ENCODE measurements at regions not wholly inside any gene's neighbourhood (a gene's known extent, or its start where the extent isn't known, plus 50 kb on each side); places are given as distances from the start of the nearest gene placed in this dataset.

DNA sequence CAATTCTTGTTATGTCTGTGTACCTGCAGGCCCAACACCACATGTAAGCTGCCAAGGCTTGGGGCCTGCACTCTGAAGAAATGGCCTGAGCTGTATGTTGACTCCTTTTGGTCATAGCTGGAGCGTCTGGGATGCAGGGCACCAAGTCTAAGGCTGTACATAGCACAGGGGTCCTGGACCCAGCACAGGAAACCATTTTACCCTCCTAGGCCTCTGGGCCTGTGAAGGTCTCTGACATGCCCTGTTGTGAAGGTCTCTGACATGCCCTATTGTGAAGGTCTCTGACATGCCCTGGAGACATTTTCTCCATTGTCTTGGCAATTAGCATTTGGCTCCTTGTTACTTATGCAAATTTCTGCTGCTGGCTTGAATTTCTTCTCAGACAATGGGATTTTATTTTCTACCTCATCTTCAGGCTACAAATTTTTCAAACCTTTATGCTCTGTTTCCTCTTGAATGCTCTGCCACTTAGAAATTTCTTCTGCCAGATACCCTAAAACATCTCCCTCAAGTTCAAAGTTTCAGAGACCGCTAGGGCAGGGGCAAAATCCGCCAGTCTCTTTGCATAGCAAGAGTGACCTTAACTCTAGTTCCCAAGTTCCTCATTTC is 246.7 kb upstream of the B3GALT2 start:
- H3K9me3 ChIP-seq (ENCODE audit: low read length), result peaks cover 16% of the 10 kb centered on the region
- peaks cover 1% of the 10 kb centered on the region for H3K4me1 ChIP-seq (ENCODE audit: insufficient read depth, low read length, severe bottlenecking)

GRCh38 chr1:193431265-193431977 is 245.0 kb upstream of the B3GALT2 start:
- no peaks in the 10 kb centered on the region for H3K79me2 ChIP-seq (ENCODE audit: insufficient read depth, low read length)
- no peaks in the 10 kb centered on the region for H3K36me3 ChIP-seq (ENCODE audit: insufficient read depth, low read length)
- H3K9ac ChIP-seq (ENCODE audit: low read length), result no peak overlapping the region
- H3K9me2 ChIP-seq (ENCODE audit: low read depth, low read length), result no peaks in the 10 kb centered on the region
- H4K20me1 ChIP-seq (ENCODE audit: insufficient read depth, low read length), result no peaks in the 10 kb centered on the region
- TF ChIP-seq CTCF (IDR thresholded peaks at IDR 0.05; ENCODE audit: low read length) (no peak), EZH2 (IDR thresholded peaks at IDR 0.05; ENCODE audit: borderline replicate concordance, low read length) (no peak)
- H3K9me3 ChIP-seq (ENCODE audit: low read length), result peaks cover 16% of the 10 kb centered on the region
- H3F3A ChIP-seq (ENCODE audit: insufficient read depth, low read length), result no peaks in the 10 kb centered on the region
- H3K4me1 ChIP-seq (ENCODE audit: insufficient read depth, low read length, severe bottlenecking), result peaks cover 7% of the 10 kb centered on the region
- no peak overlapping the region for H3K4me2 ChIP-seq (ENCODE audit: low read length)
- no peak overlapping the region for H3K4me3 ChIP-seq (ENCODE audit: low read depth, low read length, poor library complexity, severe bottlenecking)
- H3K27ac ChIP-seq (ENCODE audit: low read depth, low read length, poor library complexity, severe bottlenecking), result no peak overlapping the region
- no peaks in the 10 kb centered on the region for H3K27me3 ChIP-seq (ENCODE audit: insufficient read depth, low read length)
- no peak overlapping the region for H2AFZ ChIP-seq (ENCODE audit: low read length)

More for the DNA sequence above, 246.7 kb upstream of the B3GALT2 start:
- TF ChIP-seq EZH2 (IDR thresholded peaks at IDR 0.05; ENCODE audit: borderline replicate concordance, low read length), result no peak
- TF ChIP-seq CTCF (IDR thresholded peaks at IDR 0.05; ENCODE audit: low read length), result no peak
- H3K4me2 ChIP-seq (ENCODE audit: low read length), result no peak overlapping the region
- no peaks in the 10 kb centered on the region for H3K27me3 ChIP-seq (ENCODE audit: insufficient read depth, low read length)
- no peaks in the 10 kb centered on the region for H3K36me3 ChIP-seq (ENCODE audit: insufficient read depth, low read length)
- H3K9me2 ChIP-seq (ENCODE audit: low read depth, low read length), result no peaks in the 10 kb centered on the region
- H3K79me2 ChIP-seq (ENCODE audit: insufficient read depth, low read length), result no peaks in the 10 kb centered on the region
- H3K4me3 ChIP-seq (ENCODE audit: low read depth, low read length, poor library complexity, severe bottlenecking), result no peak overlapping the region
- no peaks in the 10 kb centered on the region for H4K20me1 ChIP-seq (ENCODE audit: insufficient read depth, low read length)
- H2AFZ ChIP-seq (ENCODE audit: low read length), result no peak overlapping the region
- no peak overlapping the region for H3K27ac ChIP-seq (ENCODE audit: low read depth, low read length, poor library complexity, severe bottlenecking)
- H3F3A ChIP-seq (ENCODE audit: insufficient read depth, low read length), result no peaks in the 10 kb centered on the region
- no peak overlapping the region for H3K9ac ChIP-seq (ENCODE audit: low read length)

DNA sequence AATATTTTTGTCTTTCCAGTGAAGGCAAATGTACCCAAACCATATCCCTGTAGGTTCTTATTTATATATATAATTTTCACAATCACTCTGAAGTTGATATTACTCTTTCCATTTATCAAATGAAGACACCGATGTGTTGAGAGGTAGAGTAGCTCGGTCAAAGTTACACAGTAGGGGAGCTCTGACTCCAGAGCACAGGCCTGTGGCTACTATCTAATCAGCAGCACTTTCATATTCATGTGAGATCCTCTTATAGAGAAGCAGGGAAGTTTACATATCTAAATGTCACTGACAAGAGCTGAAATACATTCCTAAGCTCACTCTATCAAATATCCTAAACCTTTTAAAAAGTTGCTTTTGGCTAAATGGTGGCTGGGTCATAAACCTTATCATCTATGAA is 241.1 kb upstream of the B3GALT2 start:
- Histone ChIP-seq H3K4me2 (ENCODE audit: low read length) (no peak overlapping the region), H3K9me3 (ENCODE audit: low read length) (peaks cover 3% of the 10 kb centered on the region), H3K9ac (ENCODE audit: low read length) (no peak overlapping the region), H3F3A (ENCODE audit: insufficient read depth, low read length) (no peaks in the 10 kb centered on the region), H3K27me3 (ENCODE audit: insufficient read depth, low read length) (no peaks in the 10 kb centered on the region), H3K36me3 (ENCODE audit: insufficient read depth, low read length) (no peaks in the 10 kb centered on the region), H3K27ac (ENCODE audit: low read depth, low read length, poor library complexity, severe bottlenecking) (no peak overlapping the region), H3K79me2 (ENCODE audit: insufficient read depth, low read length) (no peaks in the 10 kb centered on the region), H3K4me3 (ENCODE audit: low read depth, low read length, poor library complexity, severe bottlenecking) (no peak overlapping the region), H2AFZ (ENCODE audit: low read length) (peak overlapping the region; percentile 26; the same call in 1 of the 2 replicates), H4K20me1 (ENCODE audit: insufficient read depth, low read length) (no peaks in the 10 kb centered on the region), H3K9me2 (ENCODE audit: low read depth, low read length) (no peaks in the 10 kb centered on the region), H3K4me1 (ENCODE audit: insufficient read depth, low read length, severe bottlenecking) (peaks cover 7% of the 10 kb centered on the region)
- TF ChIP-seq EZH2 (IDR thresholded peaks at IDR 0.05; ENCODE audit: borderline replicate concordance, low read length) (no peak), CTCF (IDR thresholded peaks at IDR 0.05; ENCODE audit: low read length) (no peak)
